H1 (cell line): ENCODE measurements at regions not wholly inside any gene's neighbourhood (a gene's known extent, or its start where the extent isn't known, plus 50 kb on each side); places are given as distances from the start of the nearest gene placed in this dataset.

ENCODE experiments used
- ATF3 ChIP-seq: IDR thresholded peaks from 2 replicates; pipeline ENCODE4 v1.6.1; 2011; ENCODE audit warnings: low read depth, mild to moderate bottlenecking, low read length; ENCODE audit not compliant: insufficient read depth
- CTCF ChIP-seq, 3 experiments: IDR thresholded peaks; 1 replicate in 2 of 3; 2 replicates in 1 of 3; pipeline versions ENCODE4 v1.5.1 to v1.6.1; 2011; ENCODE audit warnings: low read length in 3 of 3, mild to moderate bottlenecking in 3 of 3, inconsistent platforms in 2 of 3, low read depth in 1 of 3, moderate library complexity in 1 of 3; ENCODE audit not compliant: insufficient read depth in 1 of 3; ENCODE audit errors: control extremely low read depth in 1 of 3
- POLR2A ChIP-seq, 2 experiments: IDR thresholded peaks; 1 replicate in 1 of 2; 2 replicates in 1 of 2; pipeline ENCODE4 v1.6.1; 2011; ENCODE audit warnings: low read depth in 2 of 2, low read length in 2 of 2, mild to moderate bottlenecking in 2 of 2; ENCODE audit errors: control extremely low read depth in 1 of 2
- POLR2AphosphoS5 ChIP-seq: IDR thresholded peaks from 2 replicates; pipeline ENCODE4 v1.6.1; 2011; ENCODE audit warnings: low read depth, low read length
- POU5F1 ChIP-seq: IDR thresholded peaks from 2 replicates; pipeline ENCODE4 v1.6.1; 2011; ENCODE audit warnings: low read depth, mild to moderate bottlenecking, low read length, moderate library complexity
- SUZ12 ChIP-seq: fragments of 200-600 bp; sonication (generic); IDR thresholded peaks from 2 replicates; pipeline ENCODE4 v1.6.1; 2012; ENCODE audit warnings: mild to moderate bottlenecking, inconsistent platforms, low read length, moderate library complexity, mixed read lengths
- YY1 ChIP-seq: IDR thresholded peaks from 2 replicates; pipeline ENCODE4 v1.6.1; 2011; ENCODE audit warnings: low read depth, mild to moderate bottlenecking, low read length

DNA sequence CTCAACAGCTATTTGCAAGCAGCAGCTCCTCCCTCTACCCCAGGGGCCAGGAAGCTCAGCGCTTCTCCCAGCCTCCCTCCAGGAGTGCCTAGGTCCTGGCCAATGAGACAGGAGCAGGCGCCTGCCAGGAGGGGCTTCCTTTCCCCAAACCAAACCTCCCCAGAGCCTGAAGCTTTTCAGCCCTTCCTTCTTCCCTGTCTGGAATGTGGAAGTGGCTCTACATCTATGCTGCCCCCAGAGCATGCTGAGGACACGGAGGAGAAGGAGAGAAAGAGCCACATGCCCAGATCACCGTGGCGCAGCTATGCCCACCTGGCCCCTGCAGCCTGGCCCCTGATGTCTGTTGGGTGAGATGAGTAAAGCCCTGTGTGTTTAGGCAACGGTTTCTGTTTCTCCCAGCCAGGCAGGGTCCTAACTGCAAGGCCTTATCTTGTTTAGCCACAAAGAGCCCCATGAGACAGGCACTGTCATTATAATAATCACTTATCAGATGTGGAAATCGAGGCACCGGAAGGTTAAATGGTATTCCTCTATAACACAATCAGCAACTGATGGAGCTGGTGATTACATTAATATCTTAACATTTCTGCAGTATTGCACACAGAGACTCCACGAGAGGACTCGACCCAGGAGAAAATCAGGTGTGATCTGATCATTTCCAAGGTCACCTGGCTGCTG is 315.8 kb downstream of the CTTN start:
- TF ChIP-seq CTCF (IDR thresholded peaks at IDR 0.05; ENCODE audit: control extremely low read depth in 1 of 3, insufficient read depth in 1 of 3, low read depth in 1 of 3, low read length in 3 of 3) = no peak
- no peak for TF ChIP-seq POU5F1
- no peak for TF ChIP-seq POLR2A (IDR thresholded peaks at IDR 0.05; ENCODE audit: control extremely low read depth in 1 of 2, low read depth in 2 of 2, low read length in 2 of 2)
- no peak for TF ChIP-seq POLR2AphosphoS5
- no peak for TF ChIP-seq ATF3
- TF ChIP-seq SUZ12 = no peak
- TF ChIP-seq YY1 = no peak
